Fibroblast of the aortic adventitia (primary cell): ENCODE measurements at regions not wholly inside any gene's neighbourhood (a gene's known extent, or its start where the extent isn't known, plus 50 kb on each side); places are given as distances from the start of the nearest gene placed in this dataset.
A peak's percentile ranks its signal among the peaks of the same experiment; 100 is the strongest.
"Not testable (repeated sequence)": the region's sequence is repeated elsewhere in the genome, so short reads cannot be mapped to it uniquely, and the experiment has no call there.

Experiments
- DNase-seq: peaks from one replicate; pipeline ENCODE4 v3.0.0-alpha.2; 2010; ENCODE audit warnings: low read depth
- H3K4me3 ChIP-seq: 2 replicates; pipeline ENCODE4 v1.5.1; 2011; ENCODE audit warnings: low read depth, mild to moderate bottlenecking, control low read depth, low read length, moderate library complexity
- CTCF ChIP-seq: IDR thresholded peaks from 2 replicates; pipeline ENCODE4 v1.5.1; 2011; ENCODE audit warnings: mild to moderate bottlenecking, low read length, control low read depth, inconsistent platforms; ENCODE audit not compliant: insufficient read depth

- peak; percentile 54 for DNase-seq
- H3K4me3 ChIP-seq = no peak overlapping the region
- TF ChIP-seq CTCF = peak; percentile 55
Measured at GRCh38 chr12:29889737-29890136, 106.0 kb upstream of the TMTC1 start.

GRCh38 chr12:29888777-29889176 is 105.0 kb upstream of the TMTC1 start:
- no peak for DNase-seq
- H3K4me3 ChIP-seq = no peak overlapping the region
- no peak for TF ChIP-seq CTCF

- H3K4me3 ChIP-seq, DNase-seq: not testable (repeated sequence)
Measured at GRCh38 chr12:29884957-29885356, 101.2 kb upstream of the TMTC1 start.

GRCh38 chr12:29883941-29884554 is 100.3 kb upstream of the TMTC1 start:
- no peak for DNase-seq
- no peak for TF ChIP-seq CTCF

GRCh38 chr12:29883525-29883924 is 99.8 kb upstream of the TMTC1 start:
- no peak for DNase-seq
- H3K4me3 ChIP-seq = no peak overlapping the region
- no peak for TF ChIP-seq CTCF

More at GRCh38 chr12:29883941-29884554, 100.3 kb upstream of the TMTC1 start:
- H3K4me3 ChIP-seq = no peak overlapping the region

- no peak overlapping the region for H3K4me3 ChIP-seq
- no peak for TF ChIP-seq CTCF
- DNase-seq = no peak
Measured at GRCh38 chr12:29882846-29883245, 99.1 kb upstream of the TMTC1 start.

GRCh38 chr12:29880987-29881386 is 97.2 kb upstream of the TMTC1 start:
- no peak for TF ChIP-seq CTCF
- H3K4me3 ChIP-seq = no peak overlapping the region
- DNase-seq = no peak
